ENCODE measurements at regions not wholly inside any gene's neighbourhood (a gene's known extent, or its start where the extent isn't known, plus 50 kb on each side); places are given as distances from the start of the nearest gene placed in this dataset.

- no peak for DNase-seq (ENCODE audit: low read depth in 2 of 3, low spot score in 2 of 3)
Observed at GRCh38 chr9:1320051-1320557, 269.9 kb downstream of the DMRT2 start.

- DNase-seq (ENCODE audit: low read depth in 2 of 3, low spot score in 2 of 3) = no peak
Observed at GRCh38 chr9:1320607-1321195, 270.5 kb downstream of the DMRT2 start.

- no peak for DNase-seq (ENCODE audit: low read depth in 2 of 3, low spot score in 2 of 3)
Observed at GRCh38 chr9:1327467-1327866, 277.3 kb downstream of the DMRT2 start.

- no peak for DNase-seq (ENCODE audit: low read depth in 2 of 3, low spot score in 2 of 3)
Observed at GRCh38 chr9:1328341-1328740, 278.2 kb downstream of the DMRT2 start.

- no peak for DNase-seq (ENCODE audit: low read depth in 2 of 3, low spot score in 2 of 3)
Observed at GRCh38 chr9:1331546-1332038, 281.4 kb downstream of the DMRT2 start.

GRCh38 chr9:1332156-1332555 is 282.0 kb downstream of the DMRT2 start:
- no peak for DNase-seq (ENCODE audit: low read depth in 2 of 3, low spot score in 2 of 3)

DNA sequence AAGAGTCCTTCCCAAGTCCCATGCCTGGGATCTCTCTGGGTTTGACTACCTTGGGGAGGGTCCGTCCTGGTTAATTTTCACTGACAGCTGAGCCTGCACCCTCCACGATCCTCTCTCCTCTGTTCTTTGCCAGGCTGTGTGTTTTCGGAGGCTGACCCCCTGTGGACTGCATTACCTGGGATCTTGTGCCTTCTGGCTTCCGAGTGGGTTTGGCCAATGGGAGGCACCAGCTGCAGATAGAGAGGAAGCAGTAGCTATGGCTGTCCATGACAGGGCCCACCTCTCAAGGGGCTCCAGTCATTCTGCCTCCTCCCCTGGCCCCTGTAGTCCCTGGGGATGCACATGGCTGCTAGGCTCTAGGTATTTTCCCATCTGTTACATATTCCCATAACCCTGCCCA is 285.0 kb downstream of the DMRT2 start:
- DNase-seq (ENCODE audit: low read depth in 2 of 3, low spot score in 2 of 3) = no peak

DNA sequence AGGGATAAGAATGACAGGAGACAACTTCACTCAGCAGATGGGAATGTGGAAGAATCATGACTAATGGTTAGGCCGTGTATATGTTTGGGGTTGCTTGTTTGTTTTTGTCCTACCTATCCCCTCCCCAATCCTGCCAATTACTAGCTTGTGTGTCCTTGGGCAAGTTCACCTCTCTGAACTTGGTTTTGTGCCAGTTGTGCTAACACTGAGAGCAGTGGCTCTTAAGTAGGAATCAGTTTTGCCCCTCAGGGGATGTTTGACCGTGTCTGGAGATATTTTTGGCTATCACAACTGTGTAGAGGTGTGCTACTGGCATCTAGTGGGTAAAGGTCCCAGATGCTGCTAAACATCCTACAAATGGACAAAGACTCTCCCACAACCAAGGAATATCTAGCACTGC is 287.0 kb downstream of the DMRT2 start:
- no peak for DNase-seq (ENCODE audit: low read depth in 2 of 3, low spot score in 2 of 3)

DNA sequence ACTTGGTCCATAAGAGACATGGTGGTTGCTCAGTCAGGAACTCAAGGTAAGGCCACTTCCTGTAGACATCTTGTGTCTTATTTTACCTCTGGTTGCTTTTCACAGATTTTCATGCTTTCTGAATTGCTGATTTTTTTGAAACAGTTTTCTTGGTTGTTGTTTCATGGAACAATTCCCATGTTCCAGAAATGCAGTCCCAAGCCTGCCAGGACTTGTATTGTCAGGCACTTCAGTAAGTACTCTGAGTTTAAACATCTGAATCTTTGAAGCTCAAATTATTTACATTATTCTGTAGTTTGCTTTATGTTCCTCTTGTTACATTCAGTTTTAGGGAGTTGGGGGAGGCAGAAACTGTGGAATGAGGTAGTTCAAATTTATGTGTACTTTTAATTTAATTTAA is 290.2 kb downstream of the DMRT2 start:
- DNase-seq (ENCODE audit: low read depth in 2 of 3, low spot score in 2 of 3) = no peak

DNA sequence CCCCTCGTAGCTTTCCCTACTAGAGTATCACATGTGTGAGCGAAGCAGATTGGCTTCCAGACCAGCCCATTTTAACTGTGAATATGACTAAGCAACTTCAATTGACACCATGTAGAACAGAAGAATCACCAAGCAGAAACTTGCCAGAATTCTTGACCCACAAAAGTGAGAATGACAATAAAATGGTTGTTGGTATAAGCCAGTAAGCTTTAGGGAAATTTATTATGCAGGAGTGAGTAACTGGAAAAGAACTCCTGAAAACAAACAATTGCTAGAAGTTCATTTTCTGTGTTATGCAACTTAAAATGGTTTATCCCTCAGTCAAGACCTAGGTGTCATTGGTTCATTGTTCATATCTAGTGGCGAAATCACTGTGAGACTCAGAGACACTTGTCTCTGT is 303.1 kb downstream of the DMRT2 start:
- DNase-seq (ENCODE audit: low read depth in 2 of 3, low spot score in 2 of 3) = no peak

DNA sequence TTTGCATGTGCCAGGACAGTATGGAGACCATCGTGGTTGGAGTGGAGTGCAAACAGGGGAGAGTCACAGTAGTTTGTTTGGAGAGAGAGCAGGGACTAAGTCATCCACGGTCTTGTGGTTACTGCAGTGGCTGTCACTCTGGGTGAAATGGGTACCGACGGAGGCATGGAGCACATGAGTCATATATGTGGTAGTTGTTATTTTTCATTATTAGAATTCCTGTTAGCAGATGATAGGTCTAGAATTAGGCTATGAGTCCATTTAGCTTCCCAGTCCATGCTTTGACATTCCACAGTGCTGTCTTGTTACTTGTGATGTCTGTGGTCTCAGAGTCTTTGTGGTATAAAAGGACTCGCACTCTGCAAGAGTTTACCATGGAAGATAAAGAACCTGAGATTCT is 303.9 kb downstream of the DMRT2 start:
- no peak for DNase-seq (ENCODE audit: low read depth in 2 of 3, low spot score in 2 of 3)

DNA sequence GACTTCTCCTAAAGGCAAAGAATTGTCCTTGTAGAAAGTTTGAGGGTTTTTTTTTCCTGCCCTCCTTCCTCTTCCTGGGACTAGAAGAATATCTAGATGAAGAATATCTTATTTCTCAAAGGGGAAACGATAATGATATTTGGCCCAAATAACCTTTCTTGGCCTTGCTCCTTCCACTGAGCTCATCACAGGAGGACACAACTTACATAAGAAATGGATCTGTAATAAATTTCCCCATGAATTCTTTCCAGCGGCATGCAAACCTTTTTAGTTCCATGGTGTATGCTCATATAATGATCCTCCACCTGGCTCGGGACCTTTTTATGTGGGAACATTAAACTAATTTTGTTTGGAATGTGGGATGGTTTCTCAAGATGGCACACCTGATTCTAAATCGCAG is 304.4 kb downstream of the DMRT2 start:
- DNase-seq (ENCODE audit: low read depth in 2 of 3, low spot score in 2 of 3) = no peak

GRCh38 chr9:1355656-1356055 is 305.5 kb downstream of the DMRT2 start:
- DNase-seq (ENCODE audit: low read depth in 2 of 3, low spot score in 2 of 3) = no peak

GRCh38 chr9:1362845-1363244 is 312.7 kb downstream of the DMRT2 start:
- no peak for DNase-seq (ENCODE audit: low read depth in 2 of 3, low spot score in 2 of 3)

DNA sequence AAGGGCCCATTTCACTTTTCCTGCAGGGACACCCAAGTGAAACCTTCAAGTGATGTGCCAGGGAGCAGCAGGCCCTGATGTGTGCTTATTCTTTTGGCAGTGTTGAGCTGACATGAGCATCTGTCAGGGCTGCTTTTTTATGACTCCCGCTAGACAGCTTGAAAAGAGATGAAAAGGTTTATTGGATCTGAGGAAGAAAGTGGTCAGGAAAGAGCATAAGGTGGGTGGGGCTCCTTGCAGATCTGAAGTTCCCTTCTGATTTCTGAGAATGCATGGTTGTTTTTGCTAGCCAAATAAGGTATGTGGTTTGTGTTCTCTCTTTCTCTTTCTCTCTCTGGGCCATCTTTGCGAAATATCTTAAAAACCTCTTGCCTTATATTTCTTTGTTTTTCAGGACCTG is 316.1 kb downstream of the DMRT2 start:
- no peak for DNase-seq (ENCODE audit: low read depth in 2 of 3, low spot score in 2 of 3)

GRCh38 chr9:1369297-1369696 is 319.1 kb downstream of the DMRT2 start:
- no peak for DNase-seq (ENCODE audit: low read depth in 2 of 3, low spot score in 2 of 3)

DNA sequence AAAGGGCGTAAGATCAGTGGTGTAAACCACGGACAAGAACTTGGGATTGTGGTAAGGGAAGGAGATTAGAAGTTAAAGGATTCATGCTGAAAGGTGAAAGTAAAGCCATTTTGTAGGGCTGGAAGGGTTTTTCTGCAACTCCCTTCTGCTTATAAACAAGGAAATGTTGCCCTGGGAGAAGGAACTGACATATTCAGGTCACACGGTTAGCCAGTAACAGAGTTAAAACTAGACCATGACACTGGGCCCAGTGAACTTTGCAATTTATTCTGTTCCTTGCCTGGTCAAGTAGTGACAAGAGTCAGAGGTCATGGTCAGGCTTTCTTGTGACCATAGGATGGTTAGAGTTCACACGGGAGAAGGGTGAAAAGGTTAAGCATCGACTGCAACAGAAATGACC is 323.3 kb downstream of the DMRT2 start:
- DNase-seq (ENCODE audit: low read depth in 2 of 3, low spot score in 2 of 3) = no peak

GRCh38 chr9:1383899-1384455 is 333.8 kb downstream of the DMRT2 start:
- DNase-seq (ENCODE audit: low read depth in 2 of 3, low spot score in 2 of 3) = no peak

DNA sequence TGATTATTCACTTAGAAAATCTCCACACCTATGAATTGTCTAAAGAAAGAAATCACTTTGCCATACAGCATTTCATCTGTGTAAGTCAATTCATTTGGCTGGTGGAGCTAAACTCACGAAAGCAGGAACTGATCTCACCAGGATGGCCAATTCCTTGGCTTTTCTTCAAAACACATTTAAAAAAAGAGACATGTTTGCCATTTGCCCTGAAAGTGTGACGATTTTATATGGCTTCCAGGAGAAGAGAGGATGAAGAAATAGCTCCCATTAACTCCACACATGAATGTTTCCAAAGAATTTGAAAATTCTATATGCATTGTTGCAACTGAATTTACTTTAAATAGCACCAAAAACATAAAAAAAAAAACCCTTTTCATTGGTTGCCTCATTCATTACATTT is 334.7 kb downstream of the DMRT2 start:
- DNase-seq (ENCODE audit: low read depth in 2 of 3, low spot score in 2 of 3) = no peak

GRCh38 chr9:1386420-1386819 is 336.3 kb downstream of the DMRT2 start:
- DNase-seq (ENCODE audit: low read depth in 2 of 3, low spot score in 2 of 3) = no peak

- no peak for DNase-seq (ENCODE audit: low read depth in 2 of 3, low spot score in 2 of 3)
Observed at GRCh38 chr9:1388216-1388615, 338.1 kb downstream of the DMRT2 start.

DNA sequence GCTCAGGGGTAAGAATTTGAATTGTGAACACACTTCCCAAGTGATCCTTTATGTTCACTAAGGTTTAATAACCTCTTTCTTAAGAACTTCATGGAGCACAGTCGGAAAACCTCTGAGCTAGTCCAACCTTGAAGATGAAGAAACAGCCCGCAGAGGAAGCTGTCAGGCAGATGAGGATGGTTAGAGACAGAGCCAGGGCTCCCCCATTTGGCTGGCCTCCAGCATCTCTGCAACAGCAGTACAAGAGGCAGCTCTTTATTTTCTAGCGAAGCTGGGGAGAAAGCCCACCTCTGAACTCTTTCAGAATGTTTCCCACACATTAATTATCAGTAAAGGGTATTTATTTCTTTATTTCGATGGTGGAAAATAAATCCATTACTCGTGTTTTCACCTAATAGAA is 350.8 kb downstream of the DMRT2 start:
- DNase-seq (ENCODE audit: low read depth in 2 of 3, low spot score in 2 of 3) = no peak

GRCh38 chr9:1404940-1405339 is 354.8 kb downstream of the DMRT2 start:
- no peak for DNase-seq (ENCODE audit: low read depth in 2 of 3, low spot score in 2 of 3)

Data from hematopoietic multipotent progenitor cell (in vitro differentiated cells).